HEK293 (cell line): ENCODE measurements at regions not wholly inside any gene's neighbourhood (a gene's known extent, or its start where the extent isn't known, plus 50 kb on each side); places are given as distances from the start of the nearest gene placed in this dataset.

Source experiments
- CTCF ChIA-PET: fragments of 350-600 bp; formaldehyde crosslinking; extraction: SDS; loops from one replicate; lab custom pipeline; 2021; ENCODE audit warnings: antibody characterized with exemption; lab: Yijun Ruan, JAX
- POLR2A ChIA-PET: fragments of 300-600 bp; formaldehyde crosslinking; extraction: SDS; loops from one replicate; lab custom pipeline; 2020; ENCODE audit warnings: antibody characterized with exemption, inconsistent platforms; lab: Yijun Ruan, JAX
- H3K27ac ChIP-seq: fragments of 200-500 bp; sonication (Bioruptor generic); 2 replicates; pipeline ENCODE4 v1.5.1; 2014; ENCODE audit warnings: low read depth, low read length, control low read depth, inconsistent platforms; ENCODE audit errors: extremely low read depth
- H3K36me3 ChIP-seq, 2 experiments: fragments of 200-500 bp in 1 of 2; sonication (Bioruptor generic) in 1 of 2; 1 replicate in 1 of 2; 2 replicates in 1 of 2; pipeline ENCODE4 v1.5.1; 2014 to 2017; ENCODE audit warnings: inconsistent platforms in 2 of 2, low read length in 2 of 2; ENCODE audit not compliant: control insufficient read depth in 2 of 2, insufficient read depth in 1 of 2
- H3K4me1 ChIP-seq: fragments of 200-500 bp; sonication (Bioruptor generic); 2 replicates; pipeline ENCODE4 v1.5.1; 2014; ENCODE audit warnings: mild to moderate bottlenecking, low read length, inconsistent platforms; ENCODE audit not compliant: control insufficient read depth, insufficient read depth
- H3K4me3 ChIP-seq: 2 replicates; pipeline ENCODE4 v1.5.1; 2011; ENCODE audit warnings: low read depth, mild to moderate bottlenecking, control low read depth, low read length, moderate library complexity
- H3K9me3 ChIP-seq: fragments of 200-500 bp; sonication (Bioruptor generic); 2 replicates; pipeline ENCODE4 v1.5.1; 2014; ENCODE audit warnings: low read depth, low read length, inconsistent platforms; ENCODE audit not compliant: control insufficient read depth, insufficient read depth
- HOXA7 ChIP-seq: sonication (generic); formaldehyde crosslinking; IDR thresholded peaks from 2 replicates; pipeline ENCODE4 v1.8.1; 2022; ENCODE audit warnings: missing genetic modification reagents, borderline replicate concordance
- OSR2 ChIP-seq: fragments of 450-650 bp; formaldehyde crosslinking; IDR thresholded peaks from 2 replicates; pipeline ENCODE4 v1.5.1; 2016; ENCODE audit warnings: missing biosample characterization, missing genetic modification characterization
- SALL2 ChIP-seq: fragments of 450-650 bp; formaldehyde crosslinking; IDR thresholded peaks from 2 replicates; pipeline ENCODE4 v1.5.0; 2017; ENCODE audit warnings: missing biosample characterization, mild to moderate bottlenecking, missing genetic modification characterization, borderline replicate concordance
- SCRT1 ChIP-seq: fragments of 450-650 bp; formaldehyde crosslinking; IDR thresholded peaks from 2 replicates; pipeline ENCODE4 v1.5.1; 2016; ENCODE audit warnings: missing biosample characterization, missing genetic modification characterization, borderline replicate concordance
- SETDB1 ChIP-seq: IDR thresholded peaks from one replicate; pipeline ENCODE4 v1.6.1; 2017; ENCODE audit warnings: mild to moderate bottlenecking, low read length, moderate library complexity, mixed read lengths; ENCODE audit not compliant: insufficient read length
- ZNF140 ChIP-seq: fragments of 450-650 bp; formaldehyde crosslinking; IDR thresholded peaks from 2 replicates; pipeline ENCODE4 v1.5.1; 2016; ENCODE audit warnings: missing biosample characterization, missing genetic modification characterization
- ZNF16 ChIP-seq: fragments of 450-650 bp; formaldehyde crosslinking; IDR thresholded peaks from 2 replicates; pipeline ENCODE4 v1.5.1; 2016; ENCODE audit warnings: low read depth, missing biosample characterization, missing genetic modification characterization
- ZNF555 ChIP-seq: fragments of 450-650 bp; formaldehyde crosslinking; conservative IDR thresholded peaks from 2 replicates; pipeline ENCODE4 v1.5.1; 2017; ENCODE audit warnings: missing biosample characterization, mild to moderate bottlenecking, missing genetic modification characterization, inconsistent platforms
- ZNF626 ChIP-seq: fragments of 450-650 bp; sonication (Bioruptor Pico); formaldehyde crosslinking; IDR thresholded peaks from 2 replicates; pipeline ENCODE4 v1.5.1; 2018; ENCODE audit warnings: missing biosample characterization, missing genetic modification characterization, inconsistent platforms
- ZNF701 ChIP-seq: fragments of 450-650 bp; formaldehyde crosslinking; IDR thresholded peaks from 2 replicates; pipeline ENCODE4 v1.5.1; 2016; ENCODE audit warnings: missing biosample characterization, missing genetic modification characterization
- ZNF747 ChIP-seq: fragments of 450-650 bp; formaldehyde crosslinking; IDR thresholded peaks from 2 replicates; pipeline ENCODE4 v1.5.1; 2016; ENCODE audit warnings: missing biosample characterization, missing genetic modification characterization
- ZXDB ChIP-seq: fragments of 450-650 bp; formaldehyde crosslinking; IDR thresholded peaks from 2 replicates; pipeline ENCODE4 v1.5.1; 2016; ENCODE audit warnings: missing biosample characterization, missing genetic modification characterization
- TF ChIP-seq, protein P1 (sequence below): fragments of 450-650 bp; formaldehyde crosslinking; IDR thresholded peaks from 2 replicates; pipeline ENCODE4 v1.5.1; 2016; ENCODE audit warnings: missing biosample characterization, missing genetic modification characterization
- TF ChIP-seq, protein P2 (sequence below): fragments of 450-650 bp; formaldehyde crosslinking; IDR thresholded peaks from 2 replicates; pipeline ENCODE4 v1.5.1; 2016; ENCODE audit warnings: missing biosample characterization, missing genetic modification characterization
- TF ChIP-seq, protein P3 (sequence below): fragments of 450-650 bp; formaldehyde crosslinking; optimal IDR thresholded peaks from 2 replicates; pipeline ENCODE3; 2016; ENCODE audit warnings: missing biosample characterization, mild to moderate bottlenecking, missing genetic modification characterization
- TF ChIP-seq, protein P4 (sequence below): fragments of 450-650 bp; formaldehyde crosslinking; IDR thresholded peaks from 2 replicates; pipeline ENCODE4 v1.5.1; 2016; ENCODE audit warnings: missing biosample characterization, missing genetic modification characterization, borderline replicate concordance

DNA sequence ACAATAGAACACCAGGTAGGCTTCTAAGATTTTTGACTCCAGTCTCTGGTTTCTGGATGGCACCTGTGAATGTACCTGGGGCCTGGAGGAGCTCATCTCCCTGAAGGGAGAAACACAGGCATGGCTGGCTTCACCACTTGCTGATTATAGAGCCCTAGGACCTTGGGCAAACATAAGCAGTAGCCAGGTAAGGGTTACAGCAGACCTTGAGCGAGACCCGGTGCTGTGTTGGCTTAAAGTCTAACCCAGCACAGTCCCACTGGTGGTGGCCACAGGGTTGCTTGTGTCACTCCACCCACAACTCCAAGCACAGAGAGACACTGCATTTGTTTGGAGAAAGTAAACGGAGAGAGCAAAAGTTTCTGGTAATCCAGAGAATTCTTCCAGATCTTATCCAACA lies 104.7 kb upstream of the SPOPL start:
- ChIA-PET POLR2A (no interaction called here), CTCF (interaction anchor here (0.7 kb wide), 1 partner anchor 14 kb away, joined by 4 read pairs; no protein-coding TSS in a partner anchor)

DNA sequence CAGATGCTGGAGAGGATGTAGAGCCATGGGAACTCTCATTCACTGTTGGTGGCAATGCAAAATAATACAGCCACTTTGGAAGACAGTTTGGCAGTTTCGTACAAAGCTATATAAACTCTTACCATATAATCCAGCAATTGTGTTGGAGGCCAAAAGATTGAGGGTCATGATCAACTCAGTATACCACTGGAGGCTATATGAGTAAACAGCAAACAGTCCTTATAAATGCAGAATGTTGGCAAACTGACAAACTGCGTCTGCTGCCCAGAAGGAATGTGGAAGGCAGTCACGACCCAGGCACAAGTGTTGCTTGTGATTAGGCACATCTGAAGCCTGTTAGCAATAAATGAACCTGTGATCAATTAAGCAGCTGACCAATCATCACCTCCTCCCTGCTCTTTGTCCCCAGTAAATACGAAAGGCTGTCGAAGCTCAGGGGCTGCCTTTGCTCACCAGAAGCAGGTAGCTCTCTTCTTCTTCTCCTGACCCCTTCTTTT lies 98.1 kb upstream of the SPOPL start:
- TF ChIP-seq, protein P1, sequence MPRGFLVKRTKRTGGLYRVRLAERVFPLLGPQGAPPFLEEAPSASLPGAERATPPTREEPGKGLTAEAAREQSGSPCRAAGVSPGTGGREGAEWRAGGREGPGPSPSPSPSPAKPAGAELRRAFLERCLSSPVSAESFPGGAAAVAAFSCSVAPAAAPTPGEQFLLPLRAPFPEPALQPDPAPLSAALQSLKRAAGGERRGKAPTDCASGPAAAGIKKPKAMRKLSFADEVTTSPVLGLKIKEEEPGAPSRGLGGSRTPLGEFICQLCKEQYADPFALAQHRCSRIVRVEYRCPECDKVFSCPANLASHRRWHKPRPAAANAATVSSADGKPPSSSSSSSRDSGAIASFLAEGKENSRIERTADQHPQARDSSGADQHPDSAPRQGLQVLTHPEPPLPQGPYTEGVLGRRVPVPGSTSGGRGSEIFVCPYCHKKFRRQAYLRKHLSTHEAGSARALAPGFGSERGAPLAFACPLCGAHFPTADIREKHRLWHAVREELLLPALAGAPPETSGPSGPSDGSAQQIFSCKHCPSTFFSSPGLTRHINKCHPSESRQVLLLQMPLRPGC: no peak
- TF ChIP-seq HOXA7 (CRISPR knock-in tag) (no peak), ZNF747 (tag by site-specific recombination) (no peak), ZNF555 (tag by site-specific recombination) (no peak), ZXDB (tag by site-specific recombination) (no peak), ZNF701 (tag by site-specific recombination) (no peak), ZNF16 (no peak), SCRT1 (no peak), ZNF626 (tag by site-specific recombination) (no peak), SETDB1 (no peak), OSR2 (tag by site-specific recombination) (no peak), SALL2 (tag by site-specific recombination) (no peak)
- TF ChIP-seq, protein P2, sequence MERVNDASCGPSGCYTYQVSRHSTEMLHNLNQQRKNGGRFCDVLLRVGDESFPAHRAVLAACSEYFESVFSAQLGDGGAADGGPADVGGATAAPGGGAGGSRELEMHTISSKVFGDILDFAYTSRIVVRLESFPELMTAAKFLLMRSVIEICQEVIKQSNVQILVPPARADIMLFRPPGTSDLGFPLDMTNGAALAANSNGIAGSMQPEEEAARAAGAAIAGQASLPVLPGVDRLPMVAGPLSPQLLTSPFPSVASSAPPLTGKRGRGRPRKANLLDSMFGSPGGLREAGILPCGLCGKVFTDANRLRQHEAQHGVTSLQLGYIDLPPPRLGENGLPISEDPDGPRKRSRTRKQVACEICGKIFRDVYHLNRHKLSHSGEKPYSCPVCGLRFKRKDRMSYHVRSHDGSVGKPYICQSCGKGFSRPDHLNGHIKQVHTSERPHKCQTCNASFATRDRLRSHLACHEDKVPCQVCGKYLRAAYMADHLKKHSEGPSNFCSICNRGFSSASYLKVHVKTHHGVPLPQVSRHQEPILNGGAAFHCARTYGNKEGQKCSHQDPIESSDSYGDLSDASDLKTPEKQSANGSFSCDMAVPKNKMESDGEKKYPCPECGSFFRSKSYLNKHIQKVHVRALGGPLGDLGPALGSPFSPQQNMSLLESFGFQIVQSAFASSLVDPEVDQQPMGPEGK (tag by site-specific recombination): no peak
- TF ChIP-seq, protein P3, sequence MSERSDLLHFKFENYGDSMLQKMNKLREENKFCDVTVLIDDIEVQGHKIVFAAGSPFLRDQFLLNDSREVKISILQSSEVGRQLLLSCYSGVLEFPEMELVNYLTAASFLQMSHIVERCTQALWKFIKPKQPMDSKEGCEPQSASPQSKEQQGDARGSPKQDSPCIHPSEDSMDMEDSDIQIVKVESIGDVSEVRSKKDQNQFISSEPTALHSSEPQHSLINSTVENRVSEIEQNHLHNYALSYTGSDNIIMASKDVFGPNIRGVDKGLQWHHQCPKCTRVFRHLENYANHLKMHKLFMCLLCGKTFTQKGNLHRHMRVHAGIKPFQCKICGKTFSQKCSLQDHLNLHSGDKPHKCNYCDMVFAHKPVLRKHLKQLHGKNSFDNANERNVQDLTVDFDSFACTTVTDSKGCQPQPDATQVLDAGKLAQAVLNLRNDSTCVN (tag by site-specific recombination): no peak
- TF ChIP-seq, protein P4, sequence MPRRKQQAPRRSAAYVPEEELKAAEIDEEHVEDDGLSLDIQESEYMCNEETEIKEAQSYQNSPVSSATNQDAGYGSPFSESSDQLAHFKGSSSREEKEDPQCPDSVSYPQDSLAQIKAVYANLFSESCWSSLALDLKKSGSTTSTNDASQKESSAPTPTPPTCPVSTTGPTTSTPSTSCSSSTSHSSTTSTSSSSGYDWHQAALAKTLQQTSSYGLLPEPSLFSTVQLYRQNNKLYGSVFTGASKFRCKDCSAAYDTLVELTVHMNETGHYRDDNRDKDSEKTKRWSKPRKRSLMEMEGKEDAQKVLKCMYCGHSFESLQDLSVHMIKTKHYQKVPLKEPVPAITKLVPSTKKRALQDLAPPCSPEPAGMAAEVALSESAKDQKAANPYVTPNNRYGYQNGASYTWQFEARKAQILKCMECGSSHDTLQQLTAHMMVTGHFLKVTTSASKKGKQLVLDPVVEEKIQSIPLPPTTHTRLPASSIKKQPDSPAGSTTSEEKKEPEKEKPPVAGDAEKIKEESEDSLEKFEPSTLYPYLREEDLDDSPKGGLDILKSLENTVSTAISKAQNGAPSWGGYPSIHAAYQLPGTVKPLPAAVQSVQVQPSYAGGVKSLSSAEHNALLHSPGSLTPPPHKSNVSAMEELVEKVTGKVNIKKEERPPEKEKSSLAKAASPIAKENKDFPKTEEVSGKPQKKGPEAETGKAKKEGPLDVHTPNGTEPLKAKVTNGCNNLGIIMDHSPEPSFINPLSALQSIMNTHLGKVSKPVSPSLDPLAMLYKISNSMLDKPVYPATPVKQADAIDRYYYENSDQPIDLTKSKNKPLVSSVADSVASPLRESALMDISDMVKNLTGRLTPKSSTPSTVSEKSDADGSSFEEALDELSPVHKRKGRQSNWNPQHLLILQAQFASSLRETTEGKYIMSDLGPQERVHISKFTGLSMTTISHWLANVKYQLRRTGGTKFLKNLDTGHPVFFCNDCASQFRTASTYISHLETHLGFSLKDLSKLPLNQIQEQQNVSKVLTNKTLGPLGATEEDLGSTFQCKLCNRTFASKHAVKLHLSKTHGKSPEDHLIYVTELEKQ (tag by site-specific recombination): no peak
- TF ChIP-seq, all 188 proteins: peak for 0
- Histone ChIP-seq H3K36me3 (no peaks in the 10 kb centered on the region), H3K4me3 (no peak overlapping the region), H3K9me3 (no peaks in the 10 kb centered on the region), H3K27ac (no peak overlapping the region), H3K4me1 (no peaks in the 10 kb centered on the region)
- ChIA-PET CTCF (interaction anchor here (0.7 to 1.5 kb wide), 2 partner anchors 30 to 441 kb away, joined by 3 read pairs; no protein-coding TSS in a partner anchor), POLR2A (no interaction called here)

More for the DNA sequence above, 104.7 kb upstream of the SPOPL start:
- H3K36me3 ChIP-seq: no peaks in the 10 kb centered on the region
- TF ChIP-seq ZNF140 (no peak), ZXDB (tag by site-specific recombination) (no peak)
- no peak overlapping the region for H3K27ac ChIP-seq
- no peaks in the 10 kb centered on the region for H3K4me1 ChIP-seq
- no peak overlapping the region for H3K4me3 ChIP-seq
- no peaks in the 10 kb centered on the region for H3K9me3 ChIP-seq
